ENCODE measurements at regions not wholly inside any gene's neighbourhood (a gene's known extent, or its start where the extent isn't known, plus 50 kb on each side); places are given as distances from the start of the nearest gene placed in this dataset.

DNA sequence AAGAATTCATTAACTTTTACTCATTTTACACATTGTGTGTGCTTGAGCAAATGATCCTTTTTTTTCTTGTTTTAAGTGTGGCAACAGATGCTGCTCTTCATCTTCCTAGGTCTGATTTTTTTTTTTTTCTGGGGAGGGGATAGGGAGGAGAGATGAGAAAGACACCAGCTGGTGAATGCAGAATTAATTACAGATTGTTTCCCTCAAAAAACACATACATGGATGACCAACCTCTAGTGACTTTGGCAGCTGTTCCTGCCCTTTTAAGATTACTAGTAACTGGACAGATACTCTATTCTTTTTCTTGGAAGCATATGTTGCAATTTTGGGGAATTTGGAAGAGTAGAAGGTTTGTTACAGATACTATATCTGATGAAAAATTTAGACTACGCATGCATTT, 103.6 kb upstream of the MYO16 start:
- Histone ChIP-seq H3K36me3 (ENCODE audit: control insufficient read depth in 3 of 3, insufficient read depth in 2 of 3, low read depth in 1 of 3, low read length in 3 of 3) (no peaks in the 10 kb centered on the region), H3K4me3 (ENCODE audit: low read depth in 1 of 3, low read length in 3 of 3) (no peak overlapping the region), H3K4me1 (ENCODE audit: control insufficient read depth in 3 of 3, insufficient read depth in 2 of 3, low read depth in 1 of 3, low read length in 2 of 3) (no peaks in the 10 kb centered on the region), H3K27ac (ENCODE audit: low read depth in 1 of 3, low read length in 2 of 3) (no peak overlapping the region), H3K9me3 (ENCODE audit: control insufficient read depth in 2 of 2, insufficient read depth in 1 of 2, low read depth in 1 of 2, low read length in 1 of 2) (no peaks in the 10 kb centered on the region), H3K27me3 (ENCODE audit: control insufficient read depth in 3 of 3, insufficient read depth in 3 of 3, low read length in 3 of 3) (no peaks in the 10 kb centered on the region)
- WGBS, 3 donors, result 81 to 98% (median 87%) methylated on average over 1 of the region's 1 CpG
- no peak for DNase-seq
- FAIRE-seq, result no peak

DNA sequence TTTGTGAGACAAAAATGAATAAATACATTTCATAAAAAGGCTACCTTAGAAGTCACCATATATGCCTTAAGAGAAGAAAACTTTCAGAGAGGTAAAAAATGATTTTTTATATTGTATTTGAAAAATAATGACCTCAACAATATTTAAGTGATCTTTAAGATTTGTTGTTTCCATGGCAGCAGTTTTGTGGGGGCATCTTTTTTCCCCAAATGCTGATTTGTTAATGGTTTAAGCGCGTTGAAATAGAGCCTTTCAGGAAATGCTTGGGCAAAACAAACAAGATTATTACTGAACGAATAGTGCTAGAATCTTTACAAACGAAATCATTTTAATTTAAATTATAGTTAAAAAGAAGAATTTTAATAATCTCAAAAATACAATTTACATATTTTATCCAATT, 103.1 kb upstream of the MYO16 start:
- WGBS, 3 donors, result 74 to 84% (median 77%) methylated on average over 4 of the region's 4 CpGs
- FAIRE-seq, result no peak
- no peaks in the 10 kb centered on the region for H3K27me3 ChIP-seq (ENCODE audit: control insufficient read depth in 3 of 3, insufficient read depth in 3 of 3, low read length in 3 of 3)

DNA sequence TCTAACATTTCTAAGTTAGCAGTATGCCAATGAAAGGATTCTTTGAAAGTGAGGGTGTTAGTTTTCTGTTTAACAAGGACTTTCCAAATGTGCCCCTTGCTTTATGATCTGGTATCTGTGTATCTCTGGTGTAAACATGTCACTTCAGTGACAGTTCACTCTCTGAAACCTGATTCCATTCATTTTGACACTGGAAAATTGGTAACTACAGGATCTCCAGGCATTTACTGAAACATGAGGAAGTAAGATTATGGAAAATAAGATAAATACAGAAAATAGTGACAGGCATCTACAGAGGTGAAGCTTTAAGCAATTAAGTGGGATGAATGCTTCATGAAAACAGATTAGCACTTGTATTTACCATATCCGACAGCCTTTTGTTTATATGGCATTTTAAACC, 101.6 kb upstream of the MYO16 start:
- WGBS, 3 donors, result 6 to 16% (median 7%) methylated on average over 1 of the region's 1 CpG
- Histone ChIP-seq H3K36me3 (ENCODE audit: control insufficient read depth in 3 of 3, insufficient read depth in 2 of 3, low read depth in 1 of 3, low read length in 3 of 3) (no peaks in the 10 kb centered on the region), H3K4me1 (ENCODE audit: control insufficient read depth in 3 of 3, insufficient read depth in 2 of 3, low read depth in 1 of 3, low read length in 2 of 3) (no peaks in the 10 kb centered on the region), H3K9me3 (ENCODE audit: control insufficient read depth in 2 of 2, insufficient read depth in 1 of 2, low read depth in 1 of 2, low read length in 1 of 2) (no peaks in the 10 kb centered on the region), H3K27me3 (ENCODE audit: control insufficient read depth in 3 of 3, insufficient read depth in 3 of 3, low read length in 3 of 3) (no peaks in the 10 kb centered on the region), H3K4me3 (ENCODE audit: low read depth in 1 of 3, low read length in 3 of 3) (no peak overlapping the region), H3K27ac (ENCODE audit: low read depth in 1 of 3, low read length in 2 of 3) (no peak overlapping the region)
- no peak for DNase-seq
- FAIRE-seq, result no peak

More for the DNA sequence above, 103.1 kb upstream of the MYO16 start:
- no peaks in the 10 kb centered on the region for H3K36me3 ChIP-seq (ENCODE audit: control insufficient read depth in 3 of 3, insufficient read depth in 2 of 3, low read depth in 1 of 3, low read length in 3 of 3)
- no peak overlapping the region for H3K4me3 ChIP-seq (ENCODE audit: low read depth in 1 of 3, low read length in 3 of 3)
- H3K4me1 ChIP-seq (ENCODE audit: control insufficient read depth in 3 of 3, insufficient read depth in 2 of 3, low read depth in 1 of 3, low read length in 2 of 3), result no peaks in the 10 kb centered on the region
- no peak for DNase-seq
- no peaks in the 10 kb centered on the region for H3K9me3 ChIP-seq (ENCODE audit: control insufficient read depth in 2 of 2, insufficient read depth in 1 of 2, low read depth in 1 of 2, low read length in 1 of 2)
- H3K27ac ChIP-seq (ENCODE audit: low read depth in 1 of 3, low read length in 2 of 3), result no peak overlapping the region

DNA sequence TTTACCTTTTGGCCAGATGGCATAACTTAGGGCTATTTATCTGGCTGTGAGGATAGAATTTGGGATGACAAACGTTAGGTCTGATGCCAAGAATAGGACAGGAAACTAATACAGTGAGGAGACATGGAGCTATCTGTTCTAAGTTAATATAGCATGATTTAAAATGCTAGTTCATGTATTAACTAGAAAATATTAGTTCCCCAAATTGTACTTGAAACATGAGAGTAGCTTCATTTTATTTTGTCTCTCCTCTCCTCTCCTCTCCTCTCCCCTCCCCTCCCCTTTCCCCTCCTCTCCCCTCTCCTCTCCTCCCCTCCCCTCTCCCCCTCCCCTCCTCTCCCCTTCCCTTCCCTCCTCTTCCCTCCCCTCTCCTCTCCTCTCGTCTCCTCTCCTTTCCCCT, 101.1 kb upstream of the MYO16 start:
- DNase-seq, result no peak
- FAIRE-seq, result no peak
- Histone ChIP-seq H3K4me1 (ENCODE audit: control insufficient read depth in 3 of 3, insufficient read depth in 2 of 3, low read depth in 1 of 3, low read length in 2 of 3) (no peaks in the 10 kb centered on the region), H3K36me3 (ENCODE audit: control insufficient read depth in 3 of 3, insufficient read depth in 2 of 3, low read depth in 1 of 3, low read length in 3 of 3) (no peaks in the 10 kb centered on the region), H3K27me3 (ENCODE audit: control insufficient read depth in 3 of 3, insufficient read depth in 3 of 3, low read length in 3 of 3) (no peaks in the 10 kb centered on the region), H3K27ac (ENCODE audit: low read depth in 1 of 3, low read length in 2 of 3) (no peak overlapping the region), H3K9me3 (ENCODE audit: control insufficient read depth in 2 of 2, insufficient read depth in 1 of 2, low read depth in 1 of 2, low read length in 1 of 2) (no peaks in the 10 kb centered on the region), H3K4me3 (ENCODE audit: low read depth in 1 of 3, low read length in 3 of 3) (no peak overlapping the region)
- WGBS, 3 donors, result 5 to 20% (median 16%) methylated on average over 1 to 2 of the region's 2 CpGs

DNA sequence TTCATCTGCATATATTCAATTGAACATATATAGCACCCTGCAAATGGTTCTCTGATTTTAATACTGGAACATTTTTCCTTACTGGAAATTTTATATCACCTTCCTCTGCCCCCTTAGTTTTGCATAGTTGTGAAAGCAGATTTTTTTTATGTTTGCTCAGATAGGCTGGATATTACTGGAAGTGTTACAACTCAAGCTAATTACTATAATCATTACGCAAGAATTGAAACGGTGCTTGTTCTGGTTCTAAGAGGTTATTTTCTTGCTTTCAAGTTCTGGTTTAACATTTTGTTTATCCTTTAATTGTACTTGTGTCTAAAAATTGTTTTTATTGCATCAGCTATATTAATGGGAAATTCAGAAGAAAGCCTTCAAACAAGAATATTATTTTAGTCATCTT, 95.6 kb upstream of the MYO16 start:
- FAIRE-seq (no peak), DNase-seq (no peak)
- H3K9me3 ChIP-seq (ENCODE audit: control insufficient read depth in 2 of 2, insufficient read depth in 1 of 2, low read depth in 1 of 2, low read length in 1 of 2), result no peaks in the 10 kb centered on the region
- no peak overlapping the region for H3K4me3 ChIP-seq (ENCODE audit: low read depth in 1 of 3, low read length in 3 of 3)
- WGBS, 3 donors, result 58 to 67% (median 63%) methylated on average over 2 of the region's 2 CpGs
- H3K4me1 ChIP-seq (ENCODE audit: control insufficient read depth in 3 of 3, insufficient read depth in 2 of 3, low read depth in 1 of 3, low read length in 2 of 3), result no peaks in the 10 kb centered on the region
- H3K27me3 ChIP-seq (ENCODE audit: control insufficient read depth in 3 of 3, insufficient read depth in 3 of 3, low read length in 3 of 3), result no peaks in the 10 kb centered on the region
- H3K27ac ChIP-seq (ENCODE audit: low read depth in 1 of 3, low read length in 2 of 3), result no peak overlapping the region
- H3K36me3 ChIP-seq (ENCODE audit: control insufficient read depth in 3 of 3, insufficient read depth in 2 of 3, low read depth in 1 of 3, low read length in 3 of 3), result no peaks in the 10 kb centered on the region

DNA sequence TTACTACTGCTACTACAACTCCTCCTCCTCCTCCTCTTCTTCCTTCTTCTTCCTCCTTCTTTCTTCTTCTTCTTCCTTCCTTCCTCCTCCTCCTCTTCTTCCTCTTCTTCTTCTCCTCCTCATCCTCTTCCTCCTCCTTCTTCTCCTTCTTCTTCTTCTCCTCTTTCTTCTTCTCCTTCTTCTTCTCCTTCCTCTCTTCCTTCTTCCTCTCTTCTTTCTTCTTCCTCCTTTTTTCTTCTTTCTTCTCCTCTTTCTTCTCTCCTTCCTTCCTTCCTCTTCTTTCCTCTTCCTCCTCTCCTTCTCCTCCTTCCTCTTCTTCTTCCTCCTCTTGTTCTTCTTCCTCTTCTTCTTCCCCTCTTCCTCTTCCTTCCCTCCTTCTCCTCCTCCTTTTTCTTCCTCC, 94.7 kb upstream of the MYO16 start:
- Histone ChIP-seq H3K4me1 (ENCODE audit: control insufficient read depth in 3 of 3, insufficient read depth in 2 of 3, low read depth in 1 of 3, low read length in 2 of 3) (no peaks in the 10 kb centered on the region), H3K27ac (ENCODE audit: low read depth in 1 of 3, low read length in 2 of 3) (no peak overlapping the region), H3K36me3 (ENCODE audit: control insufficient read depth in 3 of 3, insufficient read depth in 2 of 3, low read depth in 1 of 3, low read length in 3 of 3) (no peaks in the 10 kb centered on the region), H3K4me3 (ENCODE audit: low read depth in 1 of 3, low read length in 3 of 3) (no peak overlapping the region), H3K9me3 (ENCODE audit: control insufficient read depth in 2 of 2, insufficient read depth in 1 of 2, low read depth in 1 of 2, low read length in 1 of 2) (no peaks in the 10 kb centered on the region), H3K27me3 (ENCODE audit: control insufficient read depth in 3 of 3, insufficient read depth in 3 of 3, low read length in 3 of 3) (no peaks in the 10 kb centered on the region)
- no peak for FAIRE-seq
- DNase-seq, result no peak

DNA sequence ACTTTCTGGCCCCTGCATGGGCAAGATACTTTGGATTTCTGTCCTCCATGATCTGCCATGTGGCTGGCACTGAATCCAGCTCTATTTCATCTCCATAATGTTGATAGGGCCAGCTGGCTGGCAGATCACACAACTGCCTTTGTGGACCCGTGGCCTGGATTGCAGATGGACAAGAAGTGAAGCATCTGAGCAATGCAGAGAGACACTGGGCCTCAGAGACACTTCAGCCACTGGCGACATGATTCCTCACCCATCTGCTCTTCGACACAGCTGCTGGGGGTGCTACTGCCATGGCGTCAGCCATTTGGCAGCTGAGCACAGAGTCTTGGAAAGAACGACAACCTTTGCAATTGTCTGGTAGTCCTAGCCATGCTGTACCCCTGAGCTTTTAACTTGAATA, 79.5 kb upstream of the MYO16 start:
- Histone ChIP-seq H3K4me3 (ENCODE audit: low read depth in 1 of 3, low read length in 3 of 3) (no peak overlapping the region), H3K4me1 (ENCODE audit: control insufficient read depth in 3 of 3, insufficient read depth in 2 of 3, low read depth in 1 of 3, low read length in 2 of 3) (no peaks in the 10 kb centered on the region), H3K9me3 (ENCODE audit: control insufficient read depth in 2 of 2, insufficient read depth in 1 of 2, low read depth in 1 of 2, low read length in 1 of 2) (no peaks in the 10 kb centered on the region), H3K27me3 (ENCODE audit: control insufficient read depth in 3 of 3, insufficient read depth in 3 of 3, low read length in 3 of 3) (no peaks in the 10 kb centered on the region), H3K36me3 (ENCODE audit: control insufficient read depth in 3 of 3, insufficient read depth in 2 of 3, low read depth in 1 of 3, low read length in 3 of 3) (no peaks in the 10 kb centered on the region), H3K27ac (ENCODE audit: low read depth in 1 of 3, low read length in 2 of 3) (no peak overlapping the region)
- FAIRE-seq (no peak), DNase-seq (no peak)
- WGBS, 3 donors, result 72 to 78% (median 75%) methylated on average over 5 of the region's 5 CpGs

DNA sequence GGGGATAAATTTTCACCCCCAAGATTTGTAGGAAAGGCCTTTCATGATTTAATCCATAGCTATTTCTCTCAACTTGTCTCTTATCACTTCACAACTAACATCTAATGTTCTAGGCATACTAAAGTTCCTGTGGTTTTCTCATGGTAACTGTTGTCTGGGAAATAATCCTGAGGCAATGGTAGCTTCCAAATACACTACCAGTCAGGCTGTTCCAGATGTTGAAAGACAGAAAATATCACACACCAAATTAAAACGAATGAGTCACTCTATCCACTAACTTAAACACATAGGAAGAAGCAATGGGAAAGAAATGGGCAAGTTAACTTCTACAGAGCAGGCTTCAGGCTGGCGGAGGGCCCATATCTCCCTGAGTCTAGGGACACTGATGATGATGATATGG, 77.7 kb upstream of the MYO16 start:
- Histone ChIP-seq H3K27ac (ENCODE audit: low read depth in 1 of 3, low read length in 2 of 3) (no peak overlapping the region), H3K4me1 (ENCODE audit: control insufficient read depth in 3 of 3, insufficient read depth in 2 of 3, low read depth in 1 of 3, low read length in 2 of 3) (no peaks in the 10 kb centered on the region), H3K4me3 (ENCODE audit: low read depth in 1 of 3, low read length in 3 of 3) (no peak overlapping the region), H3K36me3 (ENCODE audit: control insufficient read depth in 3 of 3, insufficient read depth in 2 of 3, low read depth in 1 of 3, low read length in 3 of 3) (no peaks in the 10 kb centered on the region), H3K27me3 (ENCODE audit: control insufficient read depth in 3 of 3, insufficient read depth in 3 of 3, low read length in 3 of 3) (no peaks in the 10 kb centered on the region), H3K9me3 (ENCODE audit: control insufficient read depth in 2 of 2, insufficient read depth in 1 of 2, low read depth in 1 of 2, low read length in 1 of 2) (no peaks in the 10 kb centered on the region)
- DNase-seq, result no peak
- no peak for FAIRE-seq
- 65 to 76% (median 74%) methylated on average over 2 of the region's 2 CpGs for WGBS, 3 donors

DNA sequence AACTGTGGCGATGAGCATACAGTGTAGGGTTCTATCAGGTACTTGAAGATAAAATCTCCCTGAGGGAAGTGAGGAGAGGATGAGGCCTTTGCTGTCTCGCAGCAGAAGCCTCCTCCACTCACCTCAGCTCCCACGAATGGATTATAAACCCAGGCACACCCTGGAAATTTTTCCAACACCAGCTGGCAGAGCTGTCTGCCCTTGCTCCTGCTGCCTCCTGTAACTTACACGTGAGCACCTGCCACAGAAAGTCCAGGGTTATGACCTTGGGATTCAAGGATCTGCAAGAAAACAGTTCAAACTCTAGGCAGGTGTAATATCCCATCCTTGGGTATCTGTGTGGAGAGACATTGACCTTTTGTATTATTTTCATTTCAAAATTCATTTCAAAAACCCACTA, 70.9 kb upstream of the MYO16 start:
- WGBS, 3 donors, result 42 to 73% (median 45%) methylated on average over 4 of the region's 4 CpGs
- Histone ChIP-seq H3K27ac (ENCODE audit: low read depth in 1 of 3, low read length in 2 of 3) (no peak overlapping the region), H3K4me1 (ENCODE audit: control insufficient read depth in 3 of 3, insufficient read depth in 2 of 3, low read depth in 1 of 3, low read length in 2 of 3) (no peaks in the 10 kb centered on the region), H3K36me3 (ENCODE audit: control insufficient read depth in 3 of 3, insufficient read depth in 2 of 3, low read depth in 1 of 3, low read length in 3 of 3) (no peaks in the 10 kb centered on the region), H3K27me3 (ENCODE audit: control insufficient read depth in 3 of 3, insufficient read depth in 3 of 3, low read length in 3 of 3) (no peaks in the 10 kb centered on the region), H3K9me3 (ENCODE audit: control insufficient read depth in 2 of 2, insufficient read depth in 1 of 2, low read depth in 1 of 2, low read length in 1 of 2) (no peaks in the 10 kb centered on the region), H3K4me3 (ENCODE audit: low read depth in 1 of 3, low read length in 3 of 3) (no peak overlapping the region)
- FAIRE-seq (no peak), DNase-seq (no peak)

Data from small intestine (tissue), 7 donors.